Germinal center (tissue), 1 donor: ENCODE measurements at regions not wholly inside any gene's neighbourhood (a gene's known extent, or its start where the extent isn't known, plus 50 kb on each side); places are given as distances from the start of the nearest gene placed in this dataset.

Experiments used
- DNase-seq: peaks from one replicate; pipeline ENCODE4 v3.0.0; 2012; ENCODE audit warnings: mixed read lengths, low spot score

DNA sequence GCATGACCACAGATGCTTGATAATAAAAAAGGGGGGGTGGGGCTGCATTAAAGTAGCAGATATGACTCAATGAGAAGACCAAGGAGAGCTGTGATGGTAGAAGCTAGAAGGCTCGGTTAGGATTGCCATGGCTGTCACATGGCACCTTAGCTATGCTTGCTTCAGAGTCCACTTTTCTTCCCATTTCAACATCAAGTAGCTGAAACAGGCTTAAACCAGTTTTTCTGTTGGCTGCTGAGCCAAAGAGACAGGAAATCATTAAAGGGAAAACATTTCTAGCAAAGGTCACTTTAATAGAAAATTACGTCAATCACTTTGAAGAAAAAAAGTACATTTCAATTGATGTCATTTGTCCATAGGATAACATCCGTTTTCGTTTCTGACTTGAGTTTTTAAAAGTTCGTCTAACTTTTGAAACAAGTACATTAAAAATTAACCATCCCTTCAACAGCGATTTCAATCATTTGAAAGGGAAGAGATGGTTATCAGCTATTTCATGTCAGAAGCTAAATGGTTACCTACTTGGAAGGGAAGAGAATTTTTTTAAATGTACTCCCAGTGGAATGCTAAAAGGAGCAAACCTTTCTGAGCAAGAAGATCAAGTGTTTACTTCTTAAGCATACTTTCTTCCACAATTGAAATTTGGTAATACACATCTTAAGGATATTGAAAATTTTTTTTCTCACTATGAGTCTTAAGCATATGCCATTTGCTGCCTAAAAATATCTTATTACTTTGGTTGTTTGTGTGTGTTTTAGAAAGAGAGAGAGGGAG is 488.1 kb upstream of the PRMT6 start:
- no peak for DNase-seq

DNA sequence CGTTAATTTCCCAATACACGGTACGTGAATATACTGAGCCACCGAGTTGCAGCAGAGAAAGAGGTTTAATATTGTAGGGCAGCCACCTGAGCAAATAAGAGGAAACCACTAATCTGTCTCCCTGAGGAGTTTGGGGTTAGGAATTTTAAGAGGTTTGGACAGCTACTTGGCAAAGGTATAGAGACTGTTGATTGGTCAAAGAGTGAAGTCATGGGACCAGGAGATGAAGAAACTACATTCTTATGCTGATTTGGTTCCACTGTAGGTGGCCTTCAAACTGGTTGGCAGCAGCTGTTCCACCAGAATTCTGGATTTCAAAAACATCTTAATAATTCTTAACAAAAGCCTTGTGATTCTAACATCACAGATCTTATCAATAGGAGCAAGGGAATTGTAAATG is 485.4 kb upstream of the PRMT6 start:
- no peak for DNase-seq

DNA sequence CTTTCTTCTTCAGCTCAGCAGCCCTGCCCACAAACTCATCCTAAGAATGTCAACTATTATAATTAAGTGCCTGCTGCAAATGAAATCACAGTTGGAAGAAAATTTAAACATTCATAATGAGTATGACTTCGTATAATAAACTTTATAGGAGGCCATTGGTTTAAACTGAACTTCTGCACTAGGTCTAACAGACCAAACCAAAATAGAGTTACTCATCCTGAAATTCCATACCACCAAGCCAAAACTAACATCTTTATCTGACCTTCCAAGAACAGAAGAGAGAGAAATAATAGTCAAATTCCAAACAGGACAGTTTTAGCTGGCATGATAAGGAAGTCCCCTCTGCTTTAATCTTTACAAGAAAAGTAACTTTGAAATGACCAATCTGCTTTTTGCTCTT is 472.4 kb upstream of the PRMT6 start:
- no peak for DNase-seq

DNA sequence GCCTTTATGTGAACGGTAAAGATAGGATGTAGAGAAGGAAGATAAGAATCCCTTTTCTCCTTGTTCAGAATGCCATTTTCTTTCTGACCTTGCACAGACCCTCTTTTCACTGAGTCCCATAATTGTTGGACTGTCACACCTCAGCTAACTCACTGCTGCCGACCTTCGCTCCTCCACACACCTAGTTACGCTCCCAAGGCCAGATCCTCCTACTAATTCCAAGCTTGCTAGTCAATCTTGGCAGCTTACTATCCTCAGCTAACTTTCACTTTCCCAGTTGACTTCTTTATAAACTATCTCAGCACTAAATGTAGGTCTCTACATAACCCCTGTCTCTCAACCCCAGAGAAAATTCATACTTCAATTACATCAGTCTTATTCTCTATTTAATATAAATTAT is 471.8 kb upstream of the PRMT6 start:
- DNase-seq = no peak

DNA sequence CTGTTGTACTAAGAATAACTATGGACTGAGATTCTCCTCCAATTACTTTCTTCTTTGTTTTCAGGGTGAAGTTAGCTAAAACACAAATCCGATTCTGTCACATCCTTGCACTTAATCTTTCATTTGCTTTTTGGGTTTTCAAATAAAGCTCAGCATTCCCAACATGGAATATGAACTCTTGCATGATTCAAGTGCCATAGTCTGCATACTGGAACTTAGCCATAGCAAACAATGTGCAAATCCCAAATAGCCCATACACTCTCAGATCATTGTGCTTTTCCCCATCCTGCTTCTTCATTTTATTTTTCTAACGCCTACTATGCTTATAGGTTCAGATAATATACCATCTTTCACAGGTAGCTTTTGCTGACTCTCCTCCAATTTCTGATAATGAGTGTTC is 455.8 kb upstream of the PRMT6 start:
- DNase-seq = no peak

DNA sequence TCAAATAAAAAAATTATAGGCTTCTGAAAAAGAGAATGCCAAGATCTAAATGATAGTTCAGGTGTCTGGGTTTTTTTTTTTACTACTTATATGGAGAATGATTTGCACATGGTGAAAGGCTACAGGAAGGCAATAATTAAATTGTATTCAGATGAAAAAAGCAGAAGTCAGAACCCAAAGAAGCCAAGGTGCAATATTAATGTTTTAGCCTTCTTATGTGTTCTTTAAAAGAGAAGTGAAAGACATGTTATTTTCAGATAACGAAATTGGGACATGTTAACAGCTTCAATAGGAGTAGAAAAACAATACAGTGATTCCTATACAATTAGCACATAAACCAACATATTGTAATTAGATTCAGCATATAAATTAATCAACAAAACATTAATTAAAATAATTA is 452.9 kb upstream of the PRMT6 start:
- DNase-seq = no peak

DNA sequence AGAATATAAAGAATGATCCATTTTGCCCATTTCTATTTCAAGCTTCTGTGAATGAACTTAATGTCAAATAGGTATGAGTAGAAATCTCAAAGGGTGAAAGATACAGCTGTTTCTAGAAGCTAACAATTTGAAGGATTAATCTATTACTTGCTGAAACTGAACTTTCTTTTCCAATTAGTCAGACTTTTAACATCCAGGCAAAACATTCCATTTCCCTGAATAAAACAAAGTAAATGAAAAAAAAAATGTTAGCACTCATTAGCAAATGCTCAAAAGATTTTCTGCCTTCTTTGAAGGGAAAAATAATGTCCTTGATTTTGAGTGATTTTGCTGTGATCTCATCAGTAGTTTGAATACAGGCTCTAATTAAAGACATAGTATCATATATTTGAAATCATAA is 447.6 kb upstream of the PRMT6 start:
- no peak for DNase-seq

DNA sequence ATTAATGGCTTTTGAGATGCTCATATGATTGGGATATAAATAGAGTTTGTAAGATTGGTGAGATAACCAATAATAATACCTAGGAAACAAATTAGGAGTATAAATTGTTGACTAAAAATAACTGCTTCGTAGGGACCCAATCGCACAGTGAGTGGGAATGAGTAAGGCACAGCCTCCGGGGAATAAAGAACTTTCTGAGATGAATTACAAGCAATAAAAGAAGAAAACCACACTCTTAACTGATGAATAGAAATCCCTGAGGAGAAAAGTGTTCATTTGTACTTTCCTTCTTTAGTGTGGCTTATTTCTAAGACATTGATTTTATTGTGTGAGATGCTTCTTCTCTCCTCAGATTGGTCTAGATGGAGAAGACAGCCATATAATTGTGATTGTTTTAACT is 443.4 kb upstream of the PRMT6 start:
- no peak for DNase-seq

DNA sequence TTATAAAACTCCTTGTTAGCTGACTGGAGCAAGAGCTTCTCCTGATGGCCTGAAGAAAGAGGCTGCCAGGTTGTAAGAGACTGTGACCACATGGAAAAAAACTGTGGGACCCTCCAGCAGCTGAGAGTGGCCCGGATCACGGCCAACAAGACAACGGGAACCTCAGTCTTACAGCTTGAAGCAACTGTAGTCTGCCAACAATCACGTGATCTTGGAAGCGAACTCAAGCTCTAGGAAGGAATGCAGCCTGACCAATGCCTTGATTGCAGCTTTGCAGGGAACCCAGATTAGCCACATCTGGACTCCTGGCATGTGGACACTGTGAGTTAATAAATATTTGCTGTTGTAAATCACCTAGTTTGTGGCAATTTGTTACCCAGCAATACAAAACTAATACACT is 442.6 kb upstream of the PRMT6 start:
- no peak for DNase-seq

DNA sequence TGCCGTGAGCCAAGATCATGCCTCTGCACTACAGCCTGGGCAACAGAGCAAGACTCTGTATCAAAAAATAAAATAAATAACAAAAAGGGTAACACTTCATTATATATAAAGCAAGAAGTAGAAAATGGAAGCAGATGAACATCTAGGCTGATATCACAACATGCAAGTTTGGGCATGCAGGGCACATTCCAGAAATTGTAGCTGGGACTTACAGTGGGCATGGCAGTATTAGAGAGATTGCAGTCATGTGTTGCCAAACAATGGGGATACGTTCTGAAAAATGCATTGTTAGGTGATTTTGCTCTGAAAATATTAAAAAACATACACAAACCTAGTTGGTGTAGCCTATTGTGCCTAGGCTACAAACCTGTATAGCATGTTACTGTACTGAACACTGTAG is 441.0 kb upstream of the PRMT6 start:
- DNase-seq = no peak

DNA sequence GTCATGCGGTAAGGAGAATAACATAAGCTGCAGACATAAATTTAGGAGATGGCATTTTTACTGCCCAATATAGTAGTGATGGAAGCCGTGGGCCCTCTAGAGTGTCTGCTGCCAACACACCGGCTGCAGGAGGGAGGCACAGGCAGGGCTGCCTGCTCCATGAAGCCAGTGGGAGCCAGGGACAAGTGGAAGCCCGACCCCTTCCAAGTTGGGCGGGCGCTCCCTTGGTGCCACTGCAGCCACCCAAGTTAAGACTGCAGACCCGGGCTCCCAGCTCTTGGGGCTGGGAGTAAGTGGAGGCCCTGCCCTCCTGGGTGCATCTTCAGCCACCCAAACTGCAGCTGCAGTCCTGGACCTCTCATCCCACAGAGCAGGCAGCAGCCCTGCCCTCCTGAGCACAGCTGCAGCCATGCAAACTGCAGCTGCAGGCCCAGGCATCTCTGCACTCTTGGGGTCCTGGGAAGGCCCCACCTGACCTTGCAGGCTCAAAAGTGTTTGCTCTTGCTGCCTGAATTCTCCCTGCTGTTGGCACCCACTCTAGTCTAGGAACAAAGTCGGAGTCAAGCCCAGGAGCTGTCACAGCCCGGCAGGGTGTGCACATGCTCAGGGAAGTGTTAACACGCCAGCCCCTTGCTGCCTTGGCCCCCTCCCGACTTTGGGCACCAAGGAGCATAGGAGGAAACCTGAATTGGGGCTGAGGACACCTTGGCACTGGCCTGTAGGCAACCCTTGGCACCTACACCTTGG is 437.2 kb upstream of the PRMT6 start:
- no peak for DNase-seq

DNA sequence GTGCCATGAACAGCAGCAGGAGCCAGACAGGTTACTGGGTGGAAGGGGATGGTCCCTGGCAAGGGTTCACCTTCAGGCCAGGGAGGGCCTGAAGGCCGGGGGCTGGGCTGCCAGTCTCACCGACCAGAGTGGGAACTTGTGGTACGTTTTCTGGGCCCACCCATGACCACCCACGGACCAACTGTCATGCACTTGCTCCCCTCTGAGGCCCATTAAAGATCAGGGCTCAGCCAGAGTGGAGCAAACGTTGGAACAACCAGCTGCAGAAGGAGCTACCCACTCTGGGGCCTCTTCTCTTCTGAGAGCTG is 436.7 kb upstream of the PRMT6 start:
- no peak for DNase-seq

DNA sequence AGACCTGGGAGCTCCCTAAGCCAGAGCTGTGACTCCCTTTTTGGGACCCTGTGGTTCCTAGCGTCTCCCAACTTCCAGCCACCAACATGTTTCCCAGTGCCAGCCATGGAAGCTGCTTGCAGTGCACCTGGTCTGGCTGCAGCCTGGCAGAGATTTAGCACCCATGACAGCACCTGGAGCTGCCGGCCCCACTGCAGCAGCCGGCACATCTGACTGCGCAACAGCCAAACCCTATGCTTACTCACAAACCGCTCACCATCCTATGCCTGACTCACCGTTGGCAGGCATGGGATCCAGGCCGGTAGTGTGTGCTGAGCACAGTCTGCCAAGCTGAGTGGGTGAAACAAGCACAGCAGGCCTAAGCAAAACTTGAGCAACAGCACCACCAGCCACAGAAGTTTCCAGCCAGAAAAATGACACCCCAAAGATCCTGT is 435.9 kb upstream of the PRMT6 start:
- no peak for DNase-seq

DNA sequence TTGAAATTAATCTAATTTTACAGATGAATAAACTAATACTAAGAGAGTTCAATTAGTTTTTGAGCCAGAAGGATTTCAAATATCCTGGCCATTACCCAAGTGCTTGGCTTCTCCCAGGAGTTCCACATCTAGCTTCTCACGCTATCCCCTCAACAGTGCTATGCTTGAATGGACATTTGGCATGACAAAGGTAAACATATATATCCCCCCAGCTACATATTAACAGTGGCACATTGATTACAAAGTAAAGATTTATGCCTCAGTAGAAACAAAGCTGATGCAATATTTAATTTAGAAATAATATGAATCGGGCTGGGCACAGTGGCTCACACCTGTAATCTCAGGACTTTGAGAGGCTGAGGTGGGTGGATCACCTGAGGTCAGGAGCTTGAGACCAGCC is 434.6 kb upstream of the PRMT6 start:
- no peak for DNase-seq

DNA sequence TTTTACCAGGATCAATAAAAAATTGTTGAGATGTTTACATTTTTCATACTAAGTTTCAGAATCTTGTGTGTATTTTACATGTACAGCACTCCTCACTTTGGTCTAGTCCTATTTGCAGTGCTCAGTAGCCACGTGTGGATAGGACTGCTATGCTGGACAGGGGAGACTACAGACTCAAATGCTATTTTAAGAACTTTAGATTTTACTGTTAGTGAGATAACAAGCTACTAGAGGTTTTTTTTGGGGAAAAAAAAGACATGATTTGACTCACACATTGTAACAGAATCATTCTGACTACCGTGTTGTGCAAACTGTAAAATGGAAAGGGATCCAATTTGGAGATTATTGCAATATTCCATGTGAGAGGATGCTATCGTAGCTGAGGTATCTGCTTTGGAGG is 418.9 kb upstream of the PRMT6 start:
- no peak for DNase-seq

DNA sequence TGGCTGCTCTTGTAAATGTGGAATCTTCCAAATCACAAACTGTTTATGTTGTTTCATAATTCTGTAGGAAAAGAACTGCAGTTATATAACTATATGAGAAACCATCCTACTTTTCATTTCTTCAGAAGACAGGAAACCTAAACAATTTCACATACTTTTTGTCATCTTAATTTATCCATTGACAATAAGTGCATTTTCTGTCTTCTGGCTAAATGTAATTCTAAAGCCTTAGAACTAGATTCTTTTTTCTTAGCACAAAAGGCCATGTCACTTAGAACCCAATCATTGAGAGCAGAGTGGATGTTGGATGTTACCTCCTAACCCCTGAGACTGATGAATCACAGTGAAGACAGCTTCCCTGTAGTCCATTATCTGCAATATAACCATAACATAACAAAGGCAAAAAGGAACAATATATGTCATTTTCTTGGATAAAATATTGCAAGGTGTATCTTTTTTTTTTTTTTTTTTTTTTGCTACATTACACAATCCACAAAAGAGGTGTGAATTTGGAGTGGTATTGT is 410.2 kb upstream of the PRMT6 start:
- no peak for DNase-seq

DNA sequence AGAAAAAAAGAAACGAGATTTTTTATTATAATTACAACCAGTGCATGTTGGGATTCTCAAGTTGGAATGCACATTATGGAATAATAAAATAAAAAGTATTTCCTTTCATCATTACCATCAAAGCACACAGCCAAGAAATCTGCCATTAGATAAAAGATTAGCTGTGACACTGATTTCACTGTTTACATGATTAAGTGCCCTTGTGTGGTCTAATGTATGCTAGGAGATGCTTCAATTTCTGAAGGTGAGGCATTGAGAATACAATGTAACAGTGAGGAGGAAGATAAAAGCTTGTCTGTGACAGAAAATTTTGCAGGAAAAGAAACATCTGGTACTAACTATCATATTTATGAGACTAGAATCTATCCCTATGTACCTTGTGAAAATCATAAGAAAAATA is 409.7 kb upstream of the PRMT6 start:
- DNase-seq = no peak

DNA sequence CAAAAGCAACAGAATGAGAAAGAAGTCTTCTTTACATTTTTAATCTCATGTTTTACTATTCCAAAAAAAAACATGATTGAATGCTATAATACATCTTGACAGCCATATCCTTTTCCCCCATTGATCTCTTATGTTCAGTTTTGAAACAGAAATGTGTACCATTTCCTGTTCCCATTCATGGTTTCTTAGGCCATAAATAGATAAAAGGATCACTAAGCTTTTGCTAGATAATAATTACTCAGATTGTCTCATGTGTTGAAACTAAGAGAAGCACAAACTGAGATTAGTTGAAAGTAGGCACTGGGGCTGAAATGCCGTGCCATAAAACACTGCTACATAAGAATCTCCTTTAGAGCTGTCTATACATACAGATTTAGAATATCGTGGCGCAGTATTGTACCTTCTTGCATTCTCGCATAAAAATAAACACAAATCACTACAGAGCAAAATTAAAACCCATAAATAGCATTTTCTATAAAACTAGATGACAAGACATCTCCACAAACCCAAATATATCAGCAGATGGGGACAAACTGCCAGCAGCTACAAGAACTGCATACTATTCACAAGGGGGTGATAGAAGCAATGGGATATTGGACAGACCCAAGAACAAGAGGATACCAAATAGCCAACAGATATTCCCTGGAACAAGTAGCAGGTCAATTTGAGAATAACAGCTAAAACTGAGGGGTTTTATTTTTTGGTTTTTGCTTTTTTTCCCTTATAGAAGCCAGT is 405.3 kb upstream of the PRMT6 start:
- no peak for DNase-seq

DNA sequence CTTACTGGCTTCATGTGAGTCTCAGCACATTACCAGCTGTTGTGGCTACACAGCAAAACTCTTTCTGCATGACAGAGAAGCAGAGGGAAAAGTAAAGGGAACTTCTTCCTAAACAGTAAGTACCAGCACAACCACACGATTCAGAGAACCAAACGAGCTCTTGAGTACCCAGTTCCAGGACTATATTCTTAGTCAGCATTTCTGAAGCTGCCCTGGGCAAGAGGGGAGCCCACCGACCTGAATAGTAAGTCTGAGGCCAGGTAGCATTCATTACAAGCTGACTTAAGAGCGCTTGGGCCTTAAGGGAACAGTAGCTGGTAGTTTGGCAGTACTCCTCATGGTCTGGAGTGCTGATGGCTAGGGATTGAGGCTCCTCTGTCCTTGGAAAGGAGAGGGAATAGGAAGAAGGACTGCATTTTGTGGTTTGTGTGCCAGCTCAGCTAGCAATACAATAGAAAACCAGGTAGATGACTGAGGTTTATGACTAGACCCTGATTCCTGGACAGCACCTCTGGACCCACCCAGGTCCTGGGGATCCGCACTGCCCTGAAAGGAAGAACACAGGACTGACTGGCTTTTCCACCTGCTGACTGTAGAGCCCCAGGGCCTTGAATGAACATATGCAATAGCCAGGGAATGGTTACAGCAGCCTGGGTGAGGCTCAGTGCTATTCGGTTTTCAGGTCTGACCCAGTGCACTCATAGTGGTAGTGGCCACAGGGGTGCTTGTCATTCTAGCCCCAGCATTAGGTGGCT is 396.8 kb upstream of the PRMT6 start:
- no peak for DNase-seq

DNA sequence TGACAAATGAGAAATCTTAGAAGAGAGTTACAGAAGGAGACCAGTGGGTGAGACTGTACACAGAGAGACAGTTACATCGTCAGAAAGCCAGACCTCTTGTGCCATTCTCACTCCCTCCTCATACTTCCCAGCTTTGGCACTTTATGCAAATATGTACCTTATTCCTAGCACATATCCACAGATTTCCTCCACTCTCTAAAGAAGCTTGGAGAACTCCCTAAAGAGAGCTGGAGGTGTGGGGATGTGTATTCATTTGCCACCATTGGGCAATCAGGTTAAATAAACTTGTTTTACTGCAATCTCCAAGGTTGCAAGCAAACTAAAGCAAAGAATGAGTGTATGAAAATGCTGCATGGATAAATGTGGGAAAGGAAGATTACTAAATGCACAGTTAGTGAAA is 380.9 kb upstream of the PRMT6 start:
- no peak for DNase-seq

DNA sequence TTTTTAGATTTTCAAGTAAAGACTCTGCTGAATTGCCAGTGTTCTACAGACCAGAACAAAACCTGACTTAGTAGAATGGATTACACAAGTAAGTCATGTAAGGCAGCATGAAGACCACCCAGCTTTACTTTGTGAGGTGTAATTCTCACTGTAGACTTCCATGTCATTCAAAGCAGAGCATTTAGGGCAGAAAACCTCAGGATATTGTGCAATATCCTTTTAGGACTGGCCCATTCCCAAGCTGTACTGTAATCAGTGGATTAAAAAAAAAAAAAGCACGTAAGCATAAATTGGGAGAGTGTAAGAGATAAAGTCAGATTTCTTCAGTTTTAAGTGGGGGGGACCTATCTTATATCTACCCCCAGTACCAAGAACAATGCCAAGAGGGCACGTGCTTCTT is 380.5 kb upstream of the PRMT6 start:
- no peak for DNase-seq

DNA sequence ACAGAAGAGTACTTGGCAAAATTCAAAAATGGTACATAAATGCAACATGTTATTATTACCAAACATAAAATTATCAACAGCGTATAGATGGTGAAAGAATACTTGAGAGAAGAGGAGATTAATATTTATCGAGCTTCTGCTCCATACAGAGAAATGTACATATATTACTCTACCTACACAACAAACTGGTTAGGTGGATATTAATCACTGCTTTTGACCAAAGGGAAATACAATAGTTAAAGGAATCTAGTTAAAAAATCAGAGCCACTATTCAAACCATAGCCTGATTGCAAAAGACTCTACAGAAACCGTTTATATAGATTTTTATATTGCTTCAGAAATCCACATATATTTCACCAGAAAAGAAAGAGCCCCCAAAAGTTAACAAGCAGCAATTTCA is 379.3 kb upstream of the PRMT6 start:
- no peak for DNase-seq
